HG03064 (cell line): ENCODE measurements at regions not wholly inside any gene's neighbourhood (a gene's known extent, or its start where the extent isn't known, plus 50 kb on each side); places are given as distances from the start of the nearest gene placed in this dataset.

Experiments used
- ATAC-seq: cut with Tn5 transposase; IDR thresholded peaks from one replicate; pipeline ENCODE4 v1.9.1; 2021; ENCODE audit warnings: low read depth; ENCODE audit not compliant: unreplicated experiment

DNA sequence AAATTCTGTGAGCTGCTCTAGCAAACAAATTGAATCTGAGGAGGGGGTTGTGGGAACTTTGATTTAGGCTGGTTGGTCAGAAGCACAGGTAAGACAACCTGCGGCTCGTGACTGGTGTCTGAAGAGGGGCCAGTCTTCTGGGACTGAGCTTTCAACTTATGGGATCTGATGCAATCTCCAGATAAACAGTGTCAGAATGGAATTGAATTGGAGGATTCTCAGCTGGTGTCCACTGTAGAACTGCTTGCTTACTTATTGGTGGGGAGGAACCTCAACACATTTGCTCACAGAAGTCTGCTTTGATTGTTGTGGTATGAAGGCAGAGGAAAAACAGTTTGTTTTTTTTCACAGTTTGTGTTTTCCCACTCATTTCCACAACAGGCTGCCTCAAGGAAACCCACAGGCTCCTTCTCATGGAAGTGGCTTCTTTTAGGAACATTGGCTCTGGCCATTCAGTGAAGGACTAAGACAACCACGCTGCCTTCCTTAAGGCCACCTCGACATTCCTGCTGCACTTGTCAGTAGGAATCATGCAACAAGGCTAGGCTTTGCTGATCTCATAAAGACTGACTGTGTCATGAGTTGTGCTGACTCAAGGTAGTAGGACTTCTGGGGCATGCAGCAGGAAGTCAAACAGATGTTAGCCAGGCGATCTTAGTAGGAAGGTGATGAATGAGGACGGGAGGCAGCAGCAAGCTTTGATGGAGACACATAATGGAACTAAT is 104.7 kb downstream of the TSN start:
- no peak for ATAC-seq

DNA sequence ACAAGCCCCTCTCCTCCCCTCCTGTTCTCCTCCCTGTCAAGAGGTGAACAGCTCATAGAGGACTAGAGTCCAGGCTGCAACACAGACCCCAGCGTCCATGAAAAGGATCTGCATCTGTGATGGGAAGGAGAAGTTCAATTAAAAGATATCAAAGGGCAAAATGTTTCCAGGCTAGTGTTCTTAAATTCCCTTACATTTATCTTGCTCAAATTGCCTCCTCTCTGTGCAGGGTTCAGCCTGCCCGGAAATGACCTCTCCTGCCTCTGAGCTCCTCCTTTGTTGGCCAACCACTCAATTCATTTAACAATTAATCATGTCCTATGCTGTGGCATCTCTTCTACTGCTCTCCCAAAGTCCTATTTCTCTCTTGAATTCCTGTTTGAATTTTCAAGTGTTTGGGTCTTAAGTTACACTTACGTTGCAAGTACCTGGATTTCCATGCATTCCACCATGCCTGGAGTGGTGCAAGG is 105.3 kb downstream of the TSN start:
- ATAC-seq: no peak

- no peak for ATAC-seq
Observed at GRCh38 chr2:121862286-121862685, 106.8 kb downstream of the TSN start.

DNA sequence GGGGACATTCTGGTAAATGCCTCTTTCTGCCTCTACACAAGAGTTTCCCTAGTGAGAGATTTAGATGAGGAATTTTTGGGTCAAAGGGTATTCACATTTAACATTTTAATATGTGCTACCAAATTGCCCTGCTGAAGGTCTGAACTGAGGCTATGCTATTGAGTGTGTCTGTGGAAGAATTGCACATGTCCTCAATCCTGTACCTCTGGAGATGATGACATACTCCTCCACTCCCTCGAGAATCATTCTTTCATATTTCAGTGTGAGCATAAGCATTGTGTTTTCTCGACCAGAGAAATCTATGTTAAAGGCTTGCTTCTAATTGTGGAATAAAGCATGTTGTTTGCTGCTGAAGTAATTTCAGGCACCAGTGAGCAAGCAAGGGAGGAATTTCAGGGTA is 110.5 kb downstream of the TSN start:
- no peak for ATAC-seq

DNA sequence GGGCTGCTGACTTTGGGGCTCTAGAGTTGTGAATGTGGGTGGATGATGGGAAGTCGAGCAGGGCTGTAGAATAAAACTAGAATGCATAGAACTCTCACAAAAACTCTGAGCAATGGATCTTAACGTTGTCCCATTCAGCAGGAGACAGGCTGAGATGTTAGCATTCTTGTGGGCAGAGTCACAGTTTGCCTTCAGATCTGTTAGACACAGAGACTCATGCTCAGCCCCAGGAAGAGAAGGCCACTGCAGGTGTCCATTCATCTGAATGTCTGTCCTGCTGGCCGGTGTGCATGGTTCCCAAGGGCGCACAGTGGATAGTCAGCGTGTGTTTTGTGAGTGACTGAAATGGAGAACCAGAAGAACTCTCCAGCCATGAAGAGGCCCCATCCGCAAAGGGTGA is 111.3 kb downstream of the TSN start:
- ATAC-seq: no peak

GRCh38 chr2:121868652-121869051 is 113.2 kb downstream of the TSN start:
- no peak for ATAC-seq

DNA sequence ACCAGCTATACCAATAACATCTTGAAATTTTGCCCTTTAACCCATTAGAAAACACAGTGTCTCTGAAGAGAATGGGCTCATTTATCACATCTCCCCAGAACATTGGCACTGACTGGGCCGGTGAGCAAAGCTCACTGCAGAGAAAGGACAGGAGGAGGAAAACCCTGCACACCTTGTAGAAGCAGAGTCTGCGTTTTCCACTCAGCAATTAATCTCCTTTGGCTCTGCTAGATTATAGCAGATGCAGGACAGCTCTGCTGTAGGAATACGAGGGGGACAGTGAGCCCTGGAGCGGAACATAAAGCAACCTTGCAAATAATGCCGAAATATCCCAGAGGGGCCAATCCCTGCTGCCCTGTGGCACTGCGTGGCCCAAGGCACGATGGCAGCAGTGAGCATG is 113.9 kb downstream of the TSN start:
- no peak for ATAC-seq

DNA sequence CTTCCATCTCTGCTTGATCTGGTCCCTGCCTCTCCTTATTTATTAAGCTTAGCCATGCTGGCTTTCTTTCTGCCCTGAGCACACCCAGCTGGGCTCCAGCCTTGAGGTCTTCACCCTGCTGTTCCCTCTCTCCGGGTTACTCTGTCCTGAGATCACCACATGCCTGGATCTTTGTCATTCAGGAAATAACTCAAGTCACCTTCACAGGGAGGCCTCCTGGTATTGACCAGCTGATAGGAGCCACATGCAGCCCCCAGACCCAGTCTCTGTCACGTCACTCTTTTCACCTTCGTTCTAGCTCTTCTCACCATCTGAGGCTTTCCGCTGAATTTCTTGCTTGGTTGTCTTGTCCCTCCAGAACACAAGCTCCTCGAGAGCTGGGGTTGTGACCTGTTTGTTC is 114.4 kb downstream of the TSN start:
- no peak for ATAC-seq

GRCh38 chr2:121872651-121873050 is 117.2 kb downstream of the TSN start:
- no peak for ATAC-seq

GRCh38 chr2:121873864-121874263 is 118.4 kb downstream of the TSN start:
- ATAC-seq: no peak

DNA sequence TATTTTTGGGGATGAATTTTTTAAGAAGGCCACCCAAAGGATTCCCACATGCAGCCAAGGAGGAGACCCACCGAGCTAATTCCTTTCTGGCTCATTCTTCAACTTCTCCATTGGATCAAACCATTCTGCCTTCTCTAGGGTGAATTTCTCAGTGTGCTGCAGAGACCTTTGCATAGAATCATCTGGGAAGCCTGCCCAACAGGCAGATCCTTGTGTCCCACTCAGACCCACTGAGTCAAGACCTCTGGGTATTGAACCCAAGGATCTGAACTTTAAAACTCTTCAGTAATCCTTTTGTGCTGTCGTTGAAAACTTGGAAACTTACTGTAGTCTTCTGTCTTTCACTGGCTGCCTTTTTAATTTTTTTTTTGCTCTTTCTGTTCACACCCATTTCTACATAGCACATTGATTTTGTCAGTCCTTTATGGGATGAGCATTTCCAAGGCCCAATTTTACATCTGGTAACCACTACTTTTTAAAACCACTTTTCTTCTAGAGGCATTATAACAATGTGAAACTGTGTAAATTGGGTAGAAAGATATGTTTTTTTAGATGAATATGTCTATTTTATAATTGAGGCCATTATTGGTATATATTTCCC is 120.2 kb downstream of the TSN start:
- ATAC-seq: no peak

DNA sequence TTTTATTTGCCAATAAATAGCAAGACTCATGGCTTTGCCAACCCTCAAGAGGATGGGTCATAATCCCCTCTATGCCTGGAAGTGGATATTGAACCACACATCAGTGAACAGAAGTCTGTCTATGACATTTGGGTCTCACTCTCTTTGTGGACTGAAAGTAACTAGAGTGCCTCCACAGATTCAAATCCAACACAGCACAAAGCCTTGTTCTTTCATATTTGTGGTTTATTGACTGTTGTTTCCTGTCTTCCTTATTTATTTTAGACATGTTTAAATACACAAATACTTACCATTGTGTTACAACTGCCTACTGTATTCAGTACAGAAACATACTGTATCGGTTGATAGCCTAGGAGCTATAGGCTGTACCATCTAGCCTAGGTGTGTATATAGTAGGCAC is 121.9 kb downstream of the TSN start:
- ATAC-seq: no peak

- no peak for ATAC-seq
Observed at GRCh38 chr2:121880283-121880682, 124.8 kb downstream of the TSN start.

DNA sequence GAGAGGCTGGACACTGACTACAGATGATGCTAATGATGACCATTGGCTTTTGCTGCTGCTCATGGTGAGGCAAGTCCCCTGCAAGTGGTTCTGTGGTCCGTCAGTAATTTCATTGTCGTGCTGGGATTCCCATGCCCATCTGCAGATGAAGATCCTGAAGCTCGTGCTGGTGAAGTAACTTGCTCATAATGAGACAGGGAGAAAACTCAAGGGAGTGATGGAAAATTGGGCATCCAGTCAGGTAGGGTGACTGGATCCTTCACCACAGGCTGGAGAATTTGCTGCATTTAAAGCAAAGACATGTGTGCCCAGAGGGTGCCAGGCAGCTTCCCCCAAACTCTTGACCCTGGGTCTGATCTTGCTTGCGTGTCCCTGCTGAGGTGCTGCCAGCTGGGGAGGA is 125.6 kb downstream of the TSN start:
- ATAC-seq: no peak

GRCh38 chr2:121881950-121882349 is 126.5 kb downstream of the TSN start:
- ATAC-seq: no peak

DNA sequence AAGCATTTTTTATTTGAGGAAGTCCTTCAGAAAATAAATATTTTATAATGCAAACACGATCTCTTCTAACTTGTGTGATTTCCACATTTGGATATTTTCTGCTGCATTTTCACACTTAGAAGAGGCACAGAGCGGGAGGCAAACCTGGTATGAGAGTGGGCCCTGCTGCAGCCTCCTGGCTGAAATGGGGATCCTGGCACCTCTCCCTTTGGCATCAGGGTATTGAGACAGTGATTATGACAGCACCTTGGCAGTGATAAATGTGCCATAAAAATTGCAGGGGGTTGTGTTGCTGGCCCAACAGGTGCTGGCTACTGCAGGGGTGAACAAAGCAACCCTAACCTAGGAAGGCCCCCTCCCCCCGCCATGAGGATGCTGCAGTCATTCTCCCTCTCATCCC is 128.6 kb downstream of the TSN start:
- ATAC-seq: no peak

GRCh38 chr2:121884511-121884921 is 129.1 kb downstream of the TSN start:
- ATAC-seq: no peak

DNA sequence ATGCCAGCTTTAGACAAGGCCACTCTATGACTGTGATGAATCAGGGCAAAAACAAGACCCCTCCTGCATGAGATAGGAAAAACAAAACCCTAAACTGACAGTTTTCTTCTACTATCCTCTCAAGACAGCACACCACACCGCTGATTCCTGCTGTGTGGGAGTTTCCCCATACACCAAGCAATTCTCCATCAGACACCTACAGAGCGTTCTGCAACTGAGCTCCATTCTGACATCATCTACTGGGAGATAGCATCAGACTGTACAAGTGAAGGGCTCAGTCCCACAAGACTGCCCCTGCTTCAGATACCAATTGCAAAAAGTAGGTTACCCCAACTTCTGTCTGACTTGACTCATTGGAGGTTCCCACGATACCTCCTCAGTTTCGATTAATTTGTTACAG is 130.6 kb downstream of the TSN start:
- ATAC-seq: no peak

DNA sequence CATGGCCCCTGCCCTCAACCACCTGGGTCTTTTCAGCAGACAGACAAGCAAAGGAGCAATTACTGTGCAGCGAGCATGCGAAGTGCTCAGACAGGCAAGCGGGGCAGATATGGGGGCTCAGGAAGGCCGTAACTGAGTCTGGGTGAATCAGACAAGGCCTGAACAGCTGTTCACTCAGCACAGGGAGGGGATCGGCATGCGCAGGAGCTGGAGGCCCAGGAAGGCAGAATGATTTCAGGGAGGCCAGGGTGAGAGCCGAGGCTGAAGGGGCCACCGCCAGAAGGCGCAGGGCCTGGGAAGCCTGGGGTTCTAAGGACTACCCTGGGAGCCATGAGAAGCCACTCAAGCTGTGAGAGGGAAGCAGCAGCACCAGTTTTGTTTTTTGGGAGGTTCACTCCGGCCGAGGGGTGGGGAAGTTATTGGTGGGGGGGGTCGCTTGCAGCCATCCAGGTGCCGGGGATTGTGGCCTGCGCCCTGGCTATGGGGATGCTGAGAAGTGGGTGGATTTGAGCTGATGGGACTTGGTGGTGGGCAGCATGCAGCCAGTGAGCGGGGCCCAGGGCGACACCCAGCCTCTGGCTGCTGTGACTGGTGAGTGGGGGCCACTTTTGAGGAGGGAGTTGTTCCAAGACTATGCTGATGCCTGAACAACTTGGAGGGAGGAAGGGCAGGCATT is 132.2 kb downstream of the TSN start:
- no peak for ATAC-seq

GRCh38 chr2:121888189-121888557 is 132.7 kb downstream of the TSN start:
- no peak for ATAC-seq

DNA sequence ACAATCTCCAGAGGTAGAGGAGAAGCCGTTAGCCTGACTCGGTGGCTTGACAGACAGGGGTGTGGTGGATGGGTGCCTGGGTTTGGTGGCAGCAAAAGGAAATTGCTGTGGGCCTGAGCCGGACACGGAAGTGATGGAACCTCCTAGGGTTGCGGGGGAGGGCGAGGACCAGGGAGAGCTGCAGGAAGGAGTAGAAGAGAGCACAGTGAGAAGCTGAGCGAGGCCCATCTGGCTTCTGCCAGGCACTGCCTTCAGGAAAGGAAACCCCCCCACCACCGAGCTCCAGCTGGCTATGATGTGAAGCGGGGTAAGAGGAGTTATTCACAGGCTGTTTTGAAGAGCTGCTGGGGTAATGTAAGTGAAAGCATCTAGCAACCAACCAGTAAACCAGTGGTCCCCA is 134.6 kb downstream of the TSN start:
- no peak for ATAC-seq
